CD4-positive, alpha-beta T cell (primary cell): ENCODE measurements at regions not wholly inside any gene's neighbourhood (a gene's known extent, or its start where the extent isn't known, plus 50 kb on each side); places are given as distances from the start of the nearest gene placed in this dataset.

ENCODE experiments used
- ATAC-seq: fragments of 200-7000 bp; cut with Tn5 transposase; one replicate; pipeline ENCODE4 v1.10.0; 2022; ENCODE audit warnings: mild to moderate bottlenecking; ENCODE audit not compliant: poor library complexity
- CTCF ChIA-PET: fragments of 350-600 bp; sonication (Branson Sonifier 250); formaldehyde crosslinking; loops from one replicate; lab custom pipeline; 2021; ENCODE audit warnings: antibody characterized with exemption, inconsistent platforms; lab: Charles Lee
- POLR2A ChIA-PET: fragments of 350-600 bp; sonication (Branson Sonifier 250); formaldehyde crosslinking; loops from one replicate; lab custom pipeline; 2021; ENCODE audit warnings: antibody characterized with exemption, inconsistent platforms; lab: Charles Lee
- DNase-seq, 14 experiments: peaks; one replicate each; pipeline ENCODE4 v3.0.0-alpha.2; 2013 to 2020; ENCODE audit warnings: mixed read lengths in 2 of 14
- H3K27ac ChIP-seq, 2 donors: one replicate each; pipeline versions ENCODE4 v1.5.1 to v1.7.0; 2013; ENCODE audit warnings: low read length in 2 of 2, low read depth in 1 of 2, mild to moderate bottlenecking in 1 of 2
- H3K27me3 ChIP-seq, 2 experiments: 1 replicate in 1 of 2; 2 replicates in 1 of 2; pipeline versions ENCODE4 v1.6.1 to v1.7.0; 2013; ENCODE audit warnings: low read length in 2 of 2, control low read depth in 1 of 2, mild to moderate bottlenecking in 1 of 2, moderate library complexity in 1 of 2; ENCODE audit not compliant: insufficient read depth in 2 of 2, control insufficient read depth in 1 of 2
- H3K36me3 ChIP-seq: one replicate; pipeline ENCODE4 v1.6.1; 2013; ENCODE audit warnings: low read length, control low read depth; ENCODE audit not compliant: insufficient read depth
- H3K4me1 ChIP-seq: one replicate; pipeline ENCODE4 v1.6.1; 2013; ENCODE audit warnings: low read length, control low read depth; ENCODE audit not compliant: insufficient read depth
- H3K4me3 ChIP-seq: one replicate; pipeline ENCODE4 v1.5.1; 2013; ENCODE audit warnings: mild to moderate bottlenecking, low read length, moderate library complexity
- H3K9me3 ChIP-seq, 2 experiments: 1 replicate in 1 of 2; 2 replicates in 1 of 2; pipeline versions ENCODE4 v1.6.1 to v1.7.0; 2013; ENCODE audit warnings: low read length in 2 of 2, mild to moderate bottlenecking in 2 of 2, control low read depth in 1 of 2, moderate library complexity in 1 of 2; ENCODE audit not compliant: control insufficient read depth in 1 of 2, insufficient read depth in 1 of 2
- H3K27ac Mint-ChIP-seq: one replicate; pipeline ENCODE4 v1.8.0; 2020; ENCODE audit warnings: mixed read lengths
- H3K27me3 Mint-ChIP-seq: one replicate; pipeline ENCODE4 v1.8.0; 2021; ENCODE audit warnings: mixed read lengths
- H3K36me3 Mint-ChIP-seq: one replicate; pipeline ENCODE4 v1.8.0; 2021; ENCODE audit warnings: low read depth, mixed read lengths
- H3K4me1 Mint-ChIP-seq: one replicate; pipeline ENCODE4 v1.8.0; 2021; ENCODE audit warnings: low read depth, mixed read lengths
- H3K4me3 Mint-ChIP-seq: one replicate; pipeline ENCODE4 v1.8.0; 2020; ENCODE audit warnings: mild to moderate bottlenecking, mixed read lengths
- H3K9me3 Mint-ChIP-seq: one replicate; pipeline ENCODE4 v1.8.0; 2020; ENCODE audit warnings: mixed read lengths
- intact Hi-C, 2 experiments: fragments of 100-400 bp; cut with DNase I in 1 of 2; cut with micrococcal nuclease in 1 of 2; formaldehyde crosslinking; loops; one replicate each; pipeline versions ENCODE4 v1.15.1 to v1.9.0; 2023 to 2025; cut with DNase I, micrococcal nuclease
- TF ChIP-seq, protein P1 (sequence below): fragments of 200-600 bp; IDR thresholded peaks from one replicate; pipeline ENCODE4 v1.8.0; 2022; ENCODE audit warnings: antibody characterized with exemption, mild to moderate bottlenecking

DNA sequence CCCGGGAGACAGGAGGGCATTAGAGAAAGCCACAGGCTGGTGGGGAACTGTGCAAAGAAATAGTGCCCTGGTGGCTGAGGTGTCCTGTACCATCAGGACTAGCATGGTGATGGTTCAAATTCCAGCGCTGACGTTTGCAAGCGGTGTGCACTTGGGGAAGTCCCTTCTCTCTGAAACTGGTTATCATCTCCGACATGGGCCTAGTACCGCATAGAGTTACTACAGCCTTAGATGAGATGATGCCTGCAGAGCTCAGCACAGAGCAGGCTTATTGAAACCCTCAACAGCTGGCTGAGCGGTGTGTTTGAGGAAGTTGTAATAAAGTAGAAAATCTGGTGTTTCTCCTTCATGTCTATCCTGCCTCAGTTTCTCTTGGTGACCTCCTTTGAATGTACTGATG lies 136.7 kb upstream of the WSCD1 start:
- no peaks in the 10 kb centered on the region for H3K4me1 Mint-ChIP-seq
- Histone ChIP-seq H3K4me1 (no peaks in the 10 kb centered on the region), H3K9me3 (no peaks in the 10 kb centered on the region), H3K27me3 (no peaks in the 10 kb centered on the region), H3K27ac (no peak overlapping the region), H3K36me3 (no peaks in the 10 kb centered on the region), H3K4me3 (no peak overlapping the region)
- H3K27me3 Mint-ChIP-seq = peaks cover 13% of the 10 kb centered on the region
- H3K4me3 Mint-ChIP-seq = no peak overlapping the region
- H3K9me3 Mint-ChIP-seq = no peaks in the 10 kb centered on the region
- H3K36me3 Mint-ChIP-seq = no peaks in the 10 kb centered on the region
- ATAC-seq (no peak), DNase-seq (no peak)
- POLR2A ChIA-PET = no interaction called here
- no peak overlapping the region for H3K27ac Mint-ChIP-seq
- TF ChIP-seq, protein P1, sequence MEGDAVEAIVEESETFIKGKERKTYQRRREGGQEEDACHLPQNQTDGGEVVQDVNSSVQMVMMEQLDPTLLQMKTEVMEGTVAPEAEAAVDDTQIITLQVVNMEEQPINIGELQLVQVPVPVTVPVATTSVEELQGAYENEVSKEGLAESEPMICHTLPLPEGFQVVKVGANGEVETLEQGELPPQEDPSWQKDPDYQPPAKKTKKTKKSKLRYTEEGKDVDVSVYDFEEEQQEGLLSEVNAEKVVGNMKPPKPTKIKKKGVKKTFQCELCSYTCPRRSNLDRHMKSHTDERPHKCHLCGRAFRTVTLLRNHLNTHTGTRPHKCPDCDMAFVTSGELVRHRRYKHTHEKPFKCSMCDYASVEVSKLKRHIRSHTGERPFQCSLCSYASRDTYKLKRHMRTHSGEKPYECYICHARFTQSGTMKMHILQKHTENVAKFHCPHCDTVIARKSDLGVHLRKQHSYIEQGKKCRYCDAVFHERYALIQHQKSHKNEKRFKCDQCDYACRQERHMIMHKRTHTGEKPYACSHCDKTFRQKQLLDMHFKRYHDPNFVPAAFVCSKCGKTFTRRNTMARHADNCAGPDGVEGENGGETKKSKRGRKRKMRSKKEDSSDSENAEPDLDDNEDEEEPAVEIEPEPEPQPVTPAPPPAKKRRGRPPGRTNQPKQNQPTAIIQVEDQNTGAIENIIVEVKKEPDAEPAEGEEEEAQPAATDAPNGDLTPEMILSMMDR = no peak
- CTCF ChIA-PET = no interaction called here
- intact Hi-C loops = no loop called here

DNA sequence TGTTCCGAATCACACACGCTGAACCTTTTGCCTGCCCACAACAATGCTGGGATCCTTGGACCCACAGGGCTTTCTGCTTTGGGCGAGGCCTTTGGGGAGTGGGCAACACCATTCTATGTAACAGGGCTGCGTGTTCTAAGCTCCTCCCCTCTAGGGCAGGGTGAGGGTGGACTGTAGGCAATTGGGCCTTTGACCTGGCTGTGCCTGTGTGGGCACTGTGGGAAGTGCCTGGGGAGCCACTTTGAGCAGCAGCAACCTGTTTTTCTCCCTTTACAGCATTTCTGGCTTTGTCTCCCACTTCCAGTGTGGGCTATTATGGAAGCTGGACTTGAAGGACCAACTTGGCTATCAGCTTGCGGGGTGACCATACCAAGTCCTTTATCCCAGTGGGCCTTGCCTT lies 128.9 kb upstream of the WSCD1 start:
- Histone ChIP-seq H3K36me3 (no peaks in the 10 kb centered on the region), H3K4me1 (no peaks in the 10 kb centered on the region), H3K27ac (no peak overlapping the region), H3K4me3 (no peak overlapping the region), H3K27me3 (peaks cover 0 to 7% of the 10 kb centered on the region in 2 experiments), H3K9me3 (peaks cover 0 to 3% of the 10 kb centered on the region in 2 experiments)
- no peaks in the 10 kb centered on the region for H3K4me1 Mint-ChIP-seq
- intact Hi-C loops = no loop called here
- TF ChIP-seq, protein P1 = no peak
- POLR2A ChIA-PET = no interaction called here
- no peak overlapping the region for H3K4me3 Mint-ChIP-seq
- no peaks in the 10 kb centered on the region for H3K36me3 Mint-ChIP-seq
- CTCF ChIA-PET = no interaction called here
- no peak for ATAC-seq
- DNase-seq = no peak
- no peak overlapping the region for H3K27ac Mint-ChIP-seq
- peaks cover under 1% of the 10 kb centered on the region for H3K9me3 Mint-ChIP-seq
- peaks cover 35% of the 10 kb centered on the region for H3K27me3 Mint-ChIP-seq

DNA sequence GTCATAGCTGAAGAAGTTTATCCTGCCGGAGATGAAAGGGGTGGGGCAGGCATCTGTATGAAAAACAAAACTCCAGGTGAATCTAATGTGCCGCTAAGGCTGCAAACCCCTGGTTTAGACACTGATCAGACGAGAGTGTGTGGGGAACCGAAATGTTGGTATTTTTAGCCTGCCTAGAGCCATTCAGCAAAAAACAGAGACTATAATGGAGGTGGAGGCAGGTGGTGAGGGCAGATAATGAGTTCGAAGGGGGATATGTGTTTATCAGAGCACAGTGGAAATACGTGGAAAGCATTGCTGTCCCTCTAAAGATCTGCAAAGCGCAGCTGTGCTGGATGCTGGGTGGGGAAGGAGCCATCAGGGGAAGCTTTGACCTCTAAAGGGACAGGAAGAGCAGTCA lies 127.5 kb upstream of the WSCD1 start:
- H3K27ac Mint-ChIP-seq = no peak overlapping the region
- TF ChIP-seq, protein P1 = no peak
- H3K9me3 Mint-ChIP-seq = peaks cover 4% of the 10 kb centered on the region
- ChIA-PET CTCF (no interaction called here), POLR2A (no interaction called here)
- H3K27me3 ChIP-seq = peaks cover 8 to 13% of the 10 kb centered on the region in 2 experiments
- no peak overlapping the region for H3K27ac ChIP-seq
- H3K36me3 Mint-ChIP-seq = no peaks in the 10 kb centered on the region
- H3K9me3 ChIP-seq = peaks cover 0 to 3% of the 10 kb centered on the region in 2 experiments
- no peak overlapping the region for H3K4me3 Mint-ChIP-seq
- H3K4me3 ChIP-seq = no peak overlapping the region
- ATAC-seq (no peak), DNase-seq (no peak)
- no peaks in the 10 kb centered on the region for H3K36me3 ChIP-seq
- no peaks in the 10 kb centered on the region for H3K4me1 Mint-ChIP-seq
- H3K4me1 ChIP-seq = no peaks in the 10 kb centered on the region
- peaks cover 45% of the 10 kb centered on the region for H3K27me3 Mint-ChIP-seq
- intact Hi-C loops = no loop called here
